ENCODE measurements at regions not wholly inside any gene's neighbourhood (a gene's known extent, or its start where the extent isn't known, plus 50 kb on each side); places are given as distances from the start of the nearest gene placed in this dataset.

- TF ChIP-seq, protein P1, sequence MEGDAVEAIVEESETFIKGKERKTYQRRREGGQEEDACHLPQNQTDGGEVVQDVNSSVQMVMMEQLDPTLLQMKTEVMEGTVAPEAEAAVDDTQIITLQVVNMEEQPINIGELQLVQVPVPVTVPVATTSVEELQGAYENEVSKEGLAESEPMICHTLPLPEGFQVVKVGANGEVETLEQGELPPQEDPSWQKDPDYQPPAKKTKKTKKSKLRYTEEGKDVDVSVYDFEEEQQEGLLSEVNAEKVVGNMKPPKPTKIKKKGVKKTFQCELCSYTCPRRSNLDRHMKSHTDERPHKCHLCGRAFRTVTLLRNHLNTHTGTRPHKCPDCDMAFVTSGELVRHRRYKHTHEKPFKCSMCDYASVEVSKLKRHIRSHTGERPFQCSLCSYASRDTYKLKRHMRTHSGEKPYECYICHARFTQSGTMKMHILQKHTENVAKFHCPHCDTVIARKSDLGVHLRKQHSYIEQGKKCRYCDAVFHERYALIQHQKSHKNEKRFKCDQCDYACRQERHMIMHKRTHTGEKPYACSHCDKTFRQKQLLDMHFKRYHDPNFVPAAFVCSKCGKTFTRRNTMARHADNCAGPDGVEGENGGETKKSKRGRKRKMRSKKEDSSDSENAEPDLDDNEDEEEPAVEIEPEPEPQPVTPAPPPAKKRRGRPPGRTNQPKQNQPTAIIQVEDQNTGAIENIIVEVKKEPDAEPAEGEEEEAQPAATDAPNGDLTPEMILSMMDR (IDR thresholded peaks at IDR 0.05; ENCODE audit: insufficient read depth, low read length, poor library complexity, severe bottlenecking), result no peak
- Histone ChIP-seq H3K27me3 (ENCODE audit: control insufficient read depth, insufficient read depth, low read length) (no peaks in the 10 kb centered on the region), H3K36me3 (ENCODE audit: control insufficient read depth, insufficient read depth, low read length) (no peaks in the 10 kb centered on the region), H3K4me3 (ENCODE audit: low read depth, low read length) (no peak overlapping the region)
- peak; percentile 57 for DNase-seq (ENCODE audit: low read depth)
Observed at GRCh38 chr2:173544641-173545363, 190.1 kb downstream of the CDCA7 start.

- DNase-seq (ENCODE audit: low read depth), result peak; percentile 55
- TF ChIP-seq, protein P1 (IDR thresholded peaks at IDR 0.05; ENCODE audit: insufficient read depth, low read length, poor library complexity, severe bottlenecking), result no peak
- no peak overlapping the region for H3K4me3 ChIP-seq (ENCODE audit: low read depth, low read length)
- no peaks in the 10 kb centered on the region for H3K36me3 ChIP-seq (ENCODE audit: control insufficient read depth, insufficient read depth, low read length)
- no peaks in the 10 kb centered on the region for H3K27me3 ChIP-seq (ENCODE audit: control insufficient read depth, insufficient read depth, low read length)
Observed at GRCh38 chr2:173545364-173545763, 190.7 kb downstream of the CDCA7 start.

- Histone ChIP-seq H3K27me3 (ENCODE audit: control insufficient read depth, insufficient read depth, low read length) (no peaks in the 10 kb centered on the region), H3K4me3 (ENCODE audit: low read depth, low read length) (no peak overlapping the region), H3K36me3 (ENCODE audit: control insufficient read depth, insufficient read depth, low read length) (no peaks in the 10 kb centered on the region)
- TF ChIP-seq, protein P1 (IDR thresholded peaks at IDR 0.05; ENCODE audit: insufficient read depth, low read length, poor library complexity, severe bottlenecking), result no peak
- no peak for DNase-seq (ENCODE audit: low read depth)
Observed at GRCh38 chr2:173547499-173547898, 192.8 kb downstream of the CDCA7 start.

- DNase-seq (ENCODE audit: low read depth), result no peak
- TF ChIP-seq, protein P1 (IDR thresholded peaks at IDR 0.05; ENCODE audit: insufficient read depth, low read length, poor library complexity, severe bottlenecking), result no peak
Observed at GRCh38 chr2:173550143-173550542, 195.5 kb downstream of the CDCA7 start.

GRCh38 chr2:173552531-173552930 is 197.9 kb downstream of the CDCA7 start:
- H3K4me3 ChIP-seq (ENCODE audit: low read depth, low read length), result no peak overlapping the region
- H3K27me3 ChIP-seq (ENCODE audit: control insufficient read depth, insufficient read depth, low read length), result no peaks in the 10 kb centered on the region
- no peaks in the 10 kb centered on the region for H3K36me3 ChIP-seq (ENCODE audit: control insufficient read depth, insufficient read depth, low read length)
- DNase-seq (ENCODE audit: low read depth), result no peak
- TF ChIP-seq, protein P1 (IDR thresholded peaks at IDR 0.05; ENCODE audit: insufficient read depth, low read length, poor library complexity, severe bottlenecking), result no peak

More at GRCh38 chr2:173550143-173550542, 195.5 kb downstream of the CDCA7 start:
- Histone ChIP-seq H3K4me3 (ENCODE audit: low read depth, low read length) (no peak overlapping the region), H3K36me3 (ENCODE audit: control insufficient read depth, insufficient read depth, low read length) (no peaks in the 10 kb centered on the region), H3K27me3 (ENCODE audit: control insufficient read depth, insufficient read depth, low read length) (no peaks in the 10 kb centered on the region)

DNA sequence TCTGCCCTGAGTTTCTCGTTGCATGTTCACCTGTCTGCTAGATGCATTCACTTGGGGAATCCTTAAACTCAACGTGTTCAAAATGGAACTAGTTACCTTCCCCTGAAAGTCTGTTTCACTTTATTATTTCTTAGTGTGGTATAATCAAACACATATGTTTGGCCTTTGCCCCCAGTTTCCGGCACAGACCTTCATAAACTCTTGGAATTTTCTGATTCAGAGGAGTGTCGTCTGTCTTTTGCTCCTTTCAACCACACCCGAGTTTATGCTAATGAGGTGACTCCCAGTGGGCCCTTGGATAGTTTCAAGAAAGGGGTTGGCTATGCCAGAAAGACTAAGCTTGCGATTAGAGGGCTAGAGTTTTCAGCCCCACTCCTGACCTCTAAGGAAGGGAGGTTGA is 198.9 kb downstream of the CDCA7 start:
- Histone ChIP-seq H3K27me3 (ENCODE audit: control insufficient read depth, insufficient read depth, low read length) (no peaks in the 10 kb centered on the region), H3K4me3 (ENCODE audit: low read depth, low read length) (no peak overlapping the region), H3K36me3 (ENCODE audit: control insufficient read depth, insufficient read depth, low read length) (no peaks in the 10 kb centered on the region)
- TF ChIP-seq, protein P1 (IDR thresholded peaks at IDR 0.05; ENCODE audit: insufficient read depth, low read length, poor library complexity, severe bottlenecking), result no peak
- DNase-seq (ENCODE audit: low read depth), result no peak
